Glomerular visceral epithelial cell (primary cell): ENCODE measurements at regions not wholly inside any gene's neighbourhood (a gene's known extent, or its start where the extent isn't known, plus 50 kb on each side); places are given as distances from the start of the nearest gene placed in this dataset.

Experiments
- DNase-seq: peaks from one replicate; pipeline ENCODE4 v3.0.0-alpha.2; 2016; ENCODE audit errors: extremely low spot score

GRCh38 chr6:65852369-65852852, 145.4 kb upstream of the EYS start:
- DNase-seq, result no peak

GRCh38 chr6:65830151-65830550, 123.1 kb upstream of the EYS start:
- DNase-seq, result no peak

- DNase-seq, result peak; percentile 5
These were observed 112.1 kb upstream of the EYS start for GRCh38 chr6:65819152-65819551.

- no peak for DNase-seq
These were observed 111.5 kb upstream of the EYS start for GRCh38 chr6:65818576-65818975.

- no peak for DNase-seq
These were observed 110.0 kb upstream of the EYS start for GRCh38 chr6:65816991-65817390.

- no peak for DNase-seq
These were observed 107.0 kb upstream of the EYS start for GRCh38 chr6:65814071-65814470.

GRCh38 chr6:65803186-65803585, 96.2 kb upstream of the EYS start:
- no peak for DNase-seq

GRCh38 chr6:65799389-65799788, 92.4 kb upstream of the EYS start:
- no peak for DNase-seq

GRCh38 chr6:65798280-65799014, 91.4 kb upstream of the EYS start:
- no peak for DNase-seq

GRCh38 chr6:65790666-65791065, 83.6 kb upstream of the EYS start:
- DNase-seq, result no peak

GRCh38 chr6:65787787-65788186, 80.8 kb upstream of the EYS start:
- no peak for DNase-seq

- DNase-seq, result no peak
These were observed 79.8 kb upstream of the EYS start for GRCh38 chr6:65786815-65787214.

GRCh38 chr6:65780691-65781090, 73.7 kb upstream of the EYS start:
- DNase-seq, result no peak

- no peak for DNase-seq
These were observed 69.3 kb upstream of the EYS start for GRCh38 chr6:65776332-65776731.

GRCh38 chr6:65771946-65772345, 64.9 kb upstream of the EYS start:
- no peak for DNase-seq

- DNase-seq, result no peak
These were observed 54.9 kb upstream of the EYS start for GRCh38 chr6:65761890-65762289.

- DNase-seq, result peak; percentile 35
These were observed 53.3 kb upstream of the EYS start for GRCh38 chr6:65760285-65760684.
